Left ventricle myocardium inferior (tissue), 1 donor: ENCODE measurements at regions not wholly inside any gene's neighbourhood (a gene's known extent, or its start where the extent isn't known, plus 50 kb on each side); places are given as distances from the start of the nearest gene placed in this dataset.

Source experiments
- DNase-seq: peaks from one replicate; pipeline ENCODE4 v3.0.0-alpha.2; 2020
- H3K27ac ChIP-seq: fragments of 200-600 bp; replicated peaks from 2 replicates; pipeline ENCODE4 v1.8.0; 2021
- H3K27me3 ChIP-seq: fragments of 200-600 bp; 2 replicates; pipeline ENCODE4 v1.8.0; 2021; ENCODE audit warnings: low read depth
- H3K36me3 ChIP-seq: fragments of 200-600 bp; 2 replicates; pipeline ENCODE4 v1.8.0; 2021
- H3K4me1 ChIP-seq: fragments of 200-600 bp; 2 replicates; pipeline ENCODE4 v1.8.0; 2021
- H3K4me3 ChIP-seq: fragments of 200-600 bp; 2 replicates; pipeline ENCODE4 v1.8.0; 2021; ENCODE audit warnings: mild to moderate bottlenecking, moderate library complexity
- H3K9me3 ChIP-seq: fragments of 200-600 bp; replicated peaks from 2 replicates; pipeline ENCODE4 v1.8.0; 2021
- CTCF ChIP-seq: fragments of 200-600 bp; IDR thresholded peaks from 2 replicates; pipeline ENCODE4 v1.8.0; 2021; ENCODE audit warnings: antibody characterized with exemption, mild to moderate bottlenecking, borderline replicate concordance
- intact Hi-C: fragments of 100-400 bp; cut with micrococcal nuclease; formaldehyde crosslinking; loops from one replicate; pipeline ENCODE4 v1.11.0; 2022
- donor health status: DM: no; HTN: yes; CAD: no; lungs with severe emphysema.

- Histone ChIP-seq H3K36me3 (no peaks in the 10 kb centered on the region), H3K27ac (no peak overlapping the region), H3K4me1 (no peaks in the 10 kb centered on the region), H3K4me3 (no peak overlapping the region), H3K27me3 (no peaks in the 10 kb centered on the region), H3K9me3 (no peaks in the 10 kb centered on the region)
- TF ChIP-seq CTCF, result no peak
- intact Hi-C loops, result no loop called here
- DNase-seq, result no peak
These were observed 481.3 kb downstream of the NAF1 start for GRCh38 chr4:162685410-162685809.

- intact Hi-C loops, result no loop called here
- DNase-seq, result no peak
- Histone ChIP-seq H3K27me3 (no peaks in the 10 kb centered on the region), H3K4me1 (no peaks in the 10 kb centered on the region), H3K36me3 (no peaks in the 10 kb centered on the region), H3K9me3 (peaks cover 2% of the 10 kb centered on the region), H3K4me3 (no peak overlapping the region), H3K27ac (no peak overlapping the region)
- TF ChIP-seq CTCF, result no peak
These were observed 481.7 kb downstream of the NAF1 start for GRCh38 chr4:162684998-162685397.

- Histone ChIP-seq H3K9me3 (peaks cover 9% of the 10 kb centered on the region), H3K36me3 (no peaks in the 10 kb centered on the region), H3K4me1 (no peaks in the 10 kb centered on the region), H3K27ac (no peak overlapping the region), H3K27me3 (no peaks in the 10 kb centered on the region), H3K4me3 (no peak overlapping the region)
- DNase-seq, result no peak
- intact Hi-C loops, result no loop called here
- TF ChIP-seq CTCF, result no peak
These were observed 482.4 kb downstream of the NAF1 start for GRCh38 chr4:162684371-162684700.

GRCh38 chr4:162683659-162684370, 482.9 kb downstream of the NAF1 start:
- Histone ChIP-seq H3K36me3 (no peaks in the 10 kb centered on the region), H3K4me1 (no peaks in the 10 kb centered on the region), H3K27ac (no peak overlapping the region), H3K27me3 (no peaks in the 10 kb centered on the region), H3K9me3 (peaks cover 14% of the 10 kb centered on the region), H3K4me3 (no peak overlapping the region)
- intact Hi-C loops, result no loop called here
- DNase-seq, result no peak
- TF ChIP-seq CTCF, result no peak

- H3K4me3 ChIP-seq, result no peak overlapping the region
- H3K36me3 ChIP-seq, result no peaks in the 10 kb centered on the region
- intact Hi-C loops, result no loop called here
- peaks cover 23% of the 10 kb centered on the region for H3K9me3 ChIP-seq
- H3K27me3 ChIP-seq, result no peaks in the 10 kb centered on the region
- no peaks in the 10 kb centered on the region for H3K4me1 ChIP-seq
- no peak overlapping the region for H3K27ac ChIP-seq
- TF ChIP-seq CTCF, result no peak
- no peak for DNase-seq
These were observed 484.0 kb downstream of the NAF1 start for GRCh38 chr4:162682651-162683050.

GRCh38 chr4:162681212-162681611, 485.5 kb downstream of the NAF1 start:
- intact Hi-C loops, result no loop called here
- no peak for TF ChIP-seq CTCF
- no peaks in the 10 kb centered on the region for H3K36me3 ChIP-seq
- H3K27me3 ChIP-seq, result no peaks in the 10 kb centered on the region
- DNase-seq, result no peak
- H3K9me3 ChIP-seq, result peaks cover 23% of the 10 kb centered on the region
- H3K4me1 ChIP-seq, result no peaks in the 10 kb centered on the region
- H3K27ac ChIP-seq, result no peak overlapping the region
- H3K4me3 ChIP-seq, result no peak overlapping the region
